Iris pigment epithelial cell (primary cell): ENCODE measurements at regions not wholly inside any gene's neighbourhood (a gene's known extent, or its start where the extent isn't known, plus 50 kb on each side); places are given as distances from the start of the nearest gene placed in this dataset.
"Not testable (repeated sequence)": the region's sequence is repeated elsewhere in the genome, so short reads cannot be mapped to it uniquely, and the experiment has no call there.

Experiments
- DNase-seq: peaks from one replicate; pipeline ENCODE4 v3.0.0-alpha.2; 2011; ENCODE audit warnings: low read depth

- peak; percentile 71 for DNase-seq
Measured at GRCh38 chr13:42478531-42479156, 95.3 kb upstream of the TNFSF11 start.

GRCh38 chr13:42484386-42484785 is 89.6 kb upstream of the TNFSF11 start:
- DNase-seq, result peak; percentile 66

- DNase-seq, result peak; percentile 50
Measured at GRCh38 chr13:42485272-42485671, 88.7 kb upstream of the TNFSF11 start.

GRCh38 chr13:42486711-42487198 is 87.2 kb upstream of the TNFSF11 start:
- peak; percentile 96 for DNase-seq

GRCh38 chr13:42487221-42487620 is 86.7 kb upstream of the TNFSF11 start:
- DNase-seq, result peak; percentile 83

GRCh38 chr13:42490676-42491075 is 83.3 kb upstream of the TNFSF11 start:
- DNase-seq, result no peak

GRCh38 chr13:42492372-42492920 is 81.5 kb upstream of the TNFSF11 start:
- no peak for DNase-seq

- DNase-seq, result peak; percentile 39
Measured at GRCh38 chr13:42494157-42494556, 79.8 kb upstream of the TNFSF11 start.

- DNase-seq, result peak; percentile 77
Measured at GRCh38 chr13:42495255-42495654, 78.7 kb upstream of the TNFSF11 start.

- DNase-seq, result no peak
Measured at GRCh38 chr13:42495751-42496150, 78.2 kb upstream of the TNFSF11 start.

GRCh38 chr13:42496926-42497554 is 76.9 kb upstream of the TNFSF11 start:
- DNase-seq, result not testable (repeated sequence)

- peak; percentile 96 for DNase-seq
Measured at GRCh38 chr13:42497798-42498197, 76.2 kb upstream of the TNFSF11 start.

- no peak for DNase-seq
Measured at GRCh38 chr13:42498521-42498920, 75.4 kb upstream of the TNFSF11 start.
